Heart left ventricle (tissue), 16 donors: ENCODE measurements at regions not wholly inside any gene's neighbourhood (a gene's known extent, or its start where the extent isn't known, plus 50 kb on each side); places are given as distances from the start of the nearest gene placed in this dataset.

Experiments
- ATAC-seq, 4 donors: fragments of 200-7000 bp; cut with Tn5 transposase; one replicate each; pipeline ENCODE4 v1.9.1; 2020 to 2022; ENCODE audit warnings: moderate library complexity in 4 of 4, mild to moderate bottlenecking in 3 of 4, moderate number of reproducible peaks in 1 of 4
- DNase-seq, 5 donors: peaks; one replicate each; pipeline ENCODE4 v3.0.0-alpha.2; 2020
- H3K27ac ChIP-seq, 12 donors: fragments of 200-600 bp; sonication (generic) in 4 of 12; one replicate each; pipeline versions ENCODE4 v1.5.0 to v1.8.0; 2016 to 2022; ENCODE audit warnings: mild to moderate bottlenecking in 2 of 12
- H3K27me3 ChIP-seq, 9 donors: fragments of 200-600 bp; sonication (generic) in 2 of 9; one replicate each; pipeline versions ENCODE4 v1.5.1 to v1.8.0; 2016 to 2022; ENCODE audit warnings: mild to moderate bottlenecking in 3 of 9
- H3K36me3 ChIP-seq, 9 donors: fragments of 200-600 bp; sonication (generic) in 2 of 9; one replicate each; pipeline versions ENCODE4 v1.5.0 to v1.8.0; 2018 to 2022; ENCODE audit warnings: mild to moderate bottlenecking in 2 of 9
- H3K4me1 ChIP-seq, 12 donors: fragments of 200-600 bp; sonication (generic) in 4 of 12; one replicate each; pipeline versions ENCODE4 v1.5.0 to v1.8.0; 2016 to 2022; ENCODE audit warnings: mild to moderate bottlenecking in 3 of 12
- H3K4me3 ChIP-seq, 12 donors: fragments of 200-600 bp; sonication (generic) in 4 of 12; one replicate each; pipeline versions ENCODE4 v1.5.0 to v1.8.0; 2017 to 2022; ENCODE audit warnings: mild to moderate bottlenecking in 9 of 12, moderate library complexity in 4 of 12
- H3K9me3 ChIP-seq, 12 donors: fragments of 200-600 bp; sonication (generic) in 4 of 12; one replicate each; pipeline versions ENCODE4 v1.5.0 to v1.8.0; 2016 to 2022; ENCODE audit warnings: mild to moderate bottlenecking in 1 of 12
- POLR2A ChIP-seq, 2 donors: fragments of 450-650 bp; IDR thresholded peaks; one replicate each; pipeline ENCODE4 v1.6.1; 2017; ENCODE audit warnings: antibody characterized with exemption in 2 of 2, mild to moderate bottlenecking in 2 of 2, moderate library complexity in 2 of 2
- WGBS, 4 donors: extraction: QIAGEN DNeasy Blood & Tissue Kit in 2 of 4; methylation state at CpG; one replicate each; pipeline versions ENCODE4 v1.1.5 to v1.1.7; 2013 to 2018; 5-methylcytosine and 5-hydroxymethylcytosine counted together
- intact Hi-C, 10 donors: fragments of 100-400 bp; cut with DNase I; formaldehyde crosslinking; loops; one replicate each; pipeline versions ENCODE4 v1.11.1 to v1.14.2; 2022
- TF ChIP-seq, protein P1 (sequence below), 12 donors: fragments of 200-600 bp; sonication (generic) in 4 of 12; IDR thresholded peaks; one replicate each; pipeline versions ENCODE4 v1.5.0 to v1.8.0; 2018 to 2022; ENCODE audit warnings: antibody characterized with exemption in 12 of 12, mild to moderate bottlenecking in 5 of 12
- donor health status: ischemic (EF 13 %, LVEDD 7.1; RV severe dilation, severe dysfunction).
- donor health status: healthy with polysubstance abuse.
- donor health status: DM: no; HTN: yes; CAD: no.
- donor health status: DM: no; HTN: no; CAD: no.
- donor health status: ischemic (EF 25% LVEDD 6.9; RV normal size, moderate dysfunction).
- donor health status: ischemic (EF 25% LVEDD 5.7; RV mildly dilated, moderate dysfunction).
- donor health status: healthy.
- donor health status: DM: yes; HTN: yes; CAD: no.
- donor health status: ischemic (EF 35%, LVEDD 5.7; RV mildly dilated, moderate dysfunction).
- donor health status: nonischemic (EF 11% LVEDD 7.7; RV severe dilation, severe dysfunction).
- donor health status: DM: yes; HTN: yes; CAD: no.
- donor health status: PGD.
- donor health status: ischemic (EF 29% LVEDD 5.4; RV normal size, mild dysfunction).
- donor health status: nonischemic (EF 23%, LVEDD 6.1; RV moderate dilation, normal function).

DNA sequence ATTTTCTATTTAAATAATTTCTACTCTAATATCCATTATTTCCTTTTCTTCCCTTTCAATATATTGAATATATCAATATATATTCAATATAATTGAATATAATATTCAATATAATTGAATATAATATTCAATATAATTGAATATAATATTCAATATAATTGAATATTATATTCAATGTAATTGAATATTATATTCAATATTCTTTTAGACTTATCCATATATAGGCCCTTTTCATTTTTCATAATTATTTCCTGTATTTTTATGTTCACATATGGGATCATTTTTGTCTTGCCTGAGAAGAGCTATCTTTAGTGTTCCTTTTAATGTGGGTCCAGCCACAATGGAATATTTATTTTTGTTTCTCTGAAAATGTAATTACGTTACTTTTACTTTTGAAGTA lies 88.9 kb upstream of the ESRRB start:
- WGBS, 4 donors: 85 to 95% (median 93%) methylated on average over 1 of the region's 1 CpG
- H3K4me3 ChIP-seq: no peak overlapping the region
- no peaks in the 10 kb centered on the region for H3K36me3 ChIP-seq
- no peaks in the 10 kb centered on the region for H3K27me3 ChIP-seq
- H3K9me3 ChIP-seq: no peaks in the 10 kb centered on the region
- TF ChIP-seq POLR2A (IDR thresholded peaks at IDR 0.05): no peak
- TF ChIP-seq, protein P1, sequence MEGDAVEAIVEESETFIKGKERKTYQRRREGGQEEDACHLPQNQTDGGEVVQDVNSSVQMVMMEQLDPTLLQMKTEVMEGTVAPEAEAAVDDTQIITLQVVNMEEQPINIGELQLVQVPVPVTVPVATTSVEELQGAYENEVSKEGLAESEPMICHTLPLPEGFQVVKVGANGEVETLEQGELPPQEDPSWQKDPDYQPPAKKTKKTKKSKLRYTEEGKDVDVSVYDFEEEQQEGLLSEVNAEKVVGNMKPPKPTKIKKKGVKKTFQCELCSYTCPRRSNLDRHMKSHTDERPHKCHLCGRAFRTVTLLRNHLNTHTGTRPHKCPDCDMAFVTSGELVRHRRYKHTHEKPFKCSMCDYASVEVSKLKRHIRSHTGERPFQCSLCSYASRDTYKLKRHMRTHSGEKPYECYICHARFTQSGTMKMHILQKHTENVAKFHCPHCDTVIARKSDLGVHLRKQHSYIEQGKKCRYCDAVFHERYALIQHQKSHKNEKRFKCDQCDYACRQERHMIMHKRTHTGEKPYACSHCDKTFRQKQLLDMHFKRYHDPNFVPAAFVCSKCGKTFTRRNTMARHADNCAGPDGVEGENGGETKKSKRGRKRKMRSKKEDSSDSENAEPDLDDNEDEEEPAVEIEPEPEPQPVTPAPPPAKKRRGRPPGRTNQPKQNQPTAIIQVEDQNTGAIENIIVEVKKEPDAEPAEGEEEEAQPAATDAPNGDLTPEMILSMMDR (IDR thresholded peaks at IDR 0.05): no peak
- intact Hi-C loops: no loop called here
- DNase-seq: no peak
- ATAC-seq: no peak
- no peak overlapping the region for H3K27ac ChIP-seq
- H3K4me1 ChIP-seq: no peaks in the 10 kb centered on the region

DNA sequence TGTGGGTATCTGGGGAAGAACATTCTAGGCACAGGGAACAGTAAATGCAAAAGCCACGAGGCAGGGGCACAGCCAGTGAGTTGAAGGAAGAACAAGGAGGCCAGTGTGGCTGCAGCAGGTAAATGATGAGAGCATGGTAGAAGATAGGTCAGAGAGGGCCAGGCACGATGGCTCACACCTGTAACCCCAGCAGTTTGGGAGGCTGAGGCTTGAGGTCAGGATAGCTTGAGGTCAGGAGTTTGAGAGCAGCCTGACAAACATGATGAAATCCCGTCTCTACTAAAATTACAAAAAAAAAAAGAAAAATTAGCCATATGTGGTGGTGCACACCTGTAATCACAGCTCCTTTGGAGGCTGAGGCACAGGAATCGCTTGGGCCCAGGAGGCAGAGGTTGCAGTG lies 86.7 kb upstream of the ESRRB start:
- no peak for TF ChIP-seq POLR2A (IDR thresholded peaks at IDR 0.05)
- TF ChIP-seq, protein P1 (IDR thresholded peaks at IDR 0.05): no peak
- WGBS, 4 donors: 78 to 83% (median 82%) methylated on average over 4 of the region's 4 CpGs
- no peaks in the 10 kb centered on the region for H3K4me1 ChIP-seq
- H3K27me3 ChIP-seq: no peaks in the 10 kb centered on the region
- intact Hi-C loops: no loop called here
- ATAC-seq (no peak), DNase-seq (no peak)
- no peak overlapping the region for H3K4me3 ChIP-seq
- H3K27ac ChIP-seq: no peak overlapping the region
- no peaks in the 10 kb centered on the region for H3K9me3 ChIP-seq
- no peaks in the 10 kb centered on the region for H3K36me3 ChIP-seq

DNA sequence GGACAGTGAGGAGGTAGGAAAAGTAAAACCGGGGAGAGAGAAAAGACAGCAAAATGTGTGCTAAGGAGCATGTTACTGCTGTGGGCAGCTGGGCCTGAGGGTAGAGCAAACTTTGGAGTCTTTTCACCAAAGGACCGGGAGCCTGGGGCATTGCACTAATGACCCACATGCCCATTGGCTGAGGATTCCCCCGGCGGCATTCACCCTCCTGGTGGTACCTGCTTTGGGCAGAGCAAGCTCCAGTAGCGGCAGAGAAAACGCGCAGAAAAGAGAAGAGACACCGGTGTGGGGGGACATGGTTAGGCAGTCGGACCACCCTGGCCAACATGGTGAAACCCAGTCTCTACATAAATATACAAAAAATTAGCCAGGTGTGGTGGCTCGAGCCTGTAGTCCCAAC lies 83.4 kb upstream of the ESRRB start:
- no peak overlapping the region for H3K27ac ChIP-seq
- H3K36me3 ChIP-seq: no peaks in the 10 kb centered on the region
- ATAC-seq (no peak), DNase-seq (no peak)
- 90 to 96% (median 92%) methylated on average over 10 of the region's 10 CpGs for WGBS, 4 donors
- peaks cover 0 to 8% (median 0%) of the 10 kb centered on the region in 9 donors for H3K27me3 ChIP-seq
- intact Hi-C loops: no loop called here
- TF ChIP-seq POLR2A (IDR thresholded peaks at IDR 0.05): no peak
- TF ChIP-seq, protein P1 (IDR thresholded peaks at IDR 0.05): no peak
- no peaks in the 10 kb centered on the region for H3K9me3 ChIP-seq
- no peaks in the 10 kb centered on the region for H3K4me1 ChIP-seq
- no peak overlapping the region for H3K4me3 ChIP-seq

DNA sequence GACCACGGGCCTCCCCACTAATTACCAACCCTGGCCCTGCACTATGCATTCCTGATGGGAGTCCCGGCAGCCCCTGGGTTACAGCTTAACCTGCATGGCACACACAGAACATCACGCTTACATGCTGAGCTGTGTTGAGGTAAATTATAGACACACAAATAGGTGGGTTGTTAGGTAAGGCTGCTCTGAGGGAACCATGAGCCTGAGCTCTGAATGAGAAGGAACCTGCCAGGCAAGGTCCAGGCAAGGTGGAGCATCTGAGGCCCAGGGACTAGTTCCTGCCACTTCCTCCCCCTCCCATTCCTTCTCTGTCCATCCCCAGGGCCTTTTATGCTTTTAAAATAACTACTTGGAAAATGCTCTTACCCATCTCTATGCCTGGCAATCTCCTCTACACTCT lies 82.7 kb upstream of the ESRRB start:
- Histone ChIP-seq H3K27me3 (peaks cover 0 to 8% (median 0%) of the 10 kb centered on the region in 9 donors), H3K27ac (no peak overlapping the region), H3K36me3 (no peaks in the 10 kb centered on the region), H3K4me3 (no peak overlapping the region), H3K9me3 (no peaks in the 10 kb centered on the region), H3K4me1 (no peaks in the 10 kb centered on the region)
- TF ChIP-seq POLR2A (IDR thresholded peaks at IDR 0.05): no peak
- TF ChIP-seq, protein P1 (IDR thresholded peaks at IDR 0.05): no peak
- 87 to 93% (median 89%) methylated on average over 3 of the region's 3 CpGs for whole genome bisulfite sequencing, 4 donors
- DNase-seq (no peak), ATAC-seq (no peak)
- intact Hi-C loops: no loop called here
